Lower leg skin (tissue), 4 donors: ENCODE measurements at regions not wholly inside any gene's neighbourhood (a gene's known extent, or its start where the extent isn't known, plus 50 kb on each side); places are given as distances from the start of the nearest gene placed in this dataset.

Experiments used
- DNase-seq, 2 donors: peaks; one replicate each; pipeline ENCODE4 v3.0.0-alpha.2; 2019; ENCODE audit warnings: low spot score in 2 of 2
- H3K4me3 ChIP-seq: fragments of 200-600 bp; sonication (generic); 2 replicates; pipeline ENCODE4 v1.5.1; 2017; ENCODE audit warnings: mild to moderate bottlenecking, low read depth; ENCODE audit not compliant: poor library complexity, severe bottlenecking
- POLR2A ChIP-seq, 2 donors: fragments of 450-650 bp; IDR thresholded peaks; one replicate each; pipeline ENCODE4 v1.6.1; 2016 to 2017; ENCODE audit warnings: antibody characterized with exemption in 2 of 2, mild to moderate bottlenecking in 1 of 2, moderate library complexity in 1 of 2
- WGBS, 2 donors: methylation state at CpG; one replicate each; pipeline ENCODE4 v1.1.5; 2018; 5-methylcytosine and 5-hydroxymethylcytosine counted together
- intact Hi-C: fragments of 100-400 bp; cut with DNase I; formaldehyde crosslinking; loops from one replicate; pipeline ENCODE4 v1.15.0; 2023; ENCODE audit warnings: low total_unique reads
- TF ChIP-seq, protein P1 (sequence below), 3 donors: fragments of 450-650 bp; IDR thresholded peaks; one replicate each; pipeline ENCODE4 v1.5.1; 2016; ENCODE audit warnings: antibody characterized with exemption in 3 of 3, mild to moderate bottlenecking in 3 of 3, moderate library complexity in 2 of 3

DNA sequence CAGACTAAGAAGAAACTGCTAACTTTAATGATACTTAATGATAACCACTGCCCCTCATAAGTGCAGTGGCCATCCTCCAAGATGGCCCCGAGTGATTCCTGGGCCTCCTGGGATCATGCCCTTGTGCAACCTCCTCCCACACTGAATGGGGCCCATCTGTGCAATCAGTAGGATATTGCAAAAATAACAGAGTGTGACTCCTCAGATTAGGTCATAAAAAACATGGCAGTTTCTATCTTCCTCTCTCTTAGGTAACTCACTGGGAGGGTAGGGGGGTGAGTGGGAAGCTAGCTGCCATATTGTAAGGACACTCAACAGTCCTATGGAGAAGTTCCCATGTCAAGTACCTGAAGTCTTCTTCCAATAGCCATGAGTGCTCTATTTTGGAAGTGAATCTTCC, 173.0 kb downstream of the SHQ1 start:
- WGBS, 2 donors = 58 to 89% methylated on average over 1 of the region's 1 CpG
- no peak for DNase-seq
- intact Hi-C loops = no loop called here
- no peak overlapping the region for H3K4me3 ChIP-seq
- no peak for TF ChIP-seq POLR2A (IDR thresholded peaks at IDR 0.05)
- TF ChIP-seq, protein P1, sequence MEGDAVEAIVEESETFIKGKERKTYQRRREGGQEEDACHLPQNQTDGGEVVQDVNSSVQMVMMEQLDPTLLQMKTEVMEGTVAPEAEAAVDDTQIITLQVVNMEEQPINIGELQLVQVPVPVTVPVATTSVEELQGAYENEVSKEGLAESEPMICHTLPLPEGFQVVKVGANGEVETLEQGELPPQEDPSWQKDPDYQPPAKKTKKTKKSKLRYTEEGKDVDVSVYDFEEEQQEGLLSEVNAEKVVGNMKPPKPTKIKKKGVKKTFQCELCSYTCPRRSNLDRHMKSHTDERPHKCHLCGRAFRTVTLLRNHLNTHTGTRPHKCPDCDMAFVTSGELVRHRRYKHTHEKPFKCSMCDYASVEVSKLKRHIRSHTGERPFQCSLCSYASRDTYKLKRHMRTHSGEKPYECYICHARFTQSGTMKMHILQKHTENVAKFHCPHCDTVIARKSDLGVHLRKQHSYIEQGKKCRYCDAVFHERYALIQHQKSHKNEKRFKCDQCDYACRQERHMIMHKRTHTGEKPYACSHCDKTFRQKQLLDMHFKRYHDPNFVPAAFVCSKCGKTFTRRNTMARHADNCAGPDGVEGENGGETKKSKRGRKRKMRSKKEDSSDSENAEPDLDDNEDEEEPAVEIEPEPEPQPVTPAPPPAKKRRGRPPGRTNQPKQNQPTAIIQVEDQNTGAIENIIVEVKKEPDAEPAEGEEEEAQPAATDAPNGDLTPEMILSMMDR (IDR thresholded peaks at IDR 0.05) = no peak

- intact Hi-C loops = no loop called here
- DNase-seq = no peak
- H3K4me3 ChIP-seq = no peak overlapping the region
- WGBS, 2 donors = 88 to 90% methylated on average over 7 of the region's 7 CpGs
- TF ChIP-seq, protein P1 (IDR thresholded peaks at IDR 0.05) = no peak
- no peak for TF ChIP-seq POLR2A (IDR thresholded peaks at IDR 0.05)
Observed at GRCh38 chr3:72673011-72673771, 175.1 kb downstream of the SHQ1 start.

DNA sequence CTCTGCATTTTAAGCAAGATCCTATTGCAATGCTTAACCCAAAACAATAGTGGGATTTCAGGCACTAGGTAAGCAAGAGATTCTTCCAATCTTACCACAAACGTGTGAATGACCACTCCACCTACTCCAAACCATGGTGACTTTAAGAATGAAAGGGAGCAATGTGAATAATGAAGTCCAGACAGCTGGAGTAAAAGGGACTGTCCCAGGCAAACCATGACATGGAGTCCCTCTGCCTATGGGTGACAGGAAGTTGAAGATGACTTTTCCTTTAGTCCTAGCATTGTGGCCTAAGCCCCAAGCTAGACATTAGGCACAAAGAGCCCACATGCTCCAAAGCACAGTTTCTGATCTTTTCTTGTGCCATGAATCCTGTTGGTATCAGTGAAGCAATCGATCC, 179.0 kb downstream of the SHQ1 start:
- DNase-seq = no peak
- TF ChIP-seq, protein P1 (IDR thresholded peaks at IDR 0.05) = no peak
- TF ChIP-seq POLR2A (IDR thresholded peaks at IDR 0.05) = no peak
- H3K4me3 ChIP-seq = no peak overlapping the region
- intact Hi-C loops = no loop called here
- WGBS, 2 donors = 88 to 92% methylated on average over 2 of the region's 2 CpGs

DNA sequence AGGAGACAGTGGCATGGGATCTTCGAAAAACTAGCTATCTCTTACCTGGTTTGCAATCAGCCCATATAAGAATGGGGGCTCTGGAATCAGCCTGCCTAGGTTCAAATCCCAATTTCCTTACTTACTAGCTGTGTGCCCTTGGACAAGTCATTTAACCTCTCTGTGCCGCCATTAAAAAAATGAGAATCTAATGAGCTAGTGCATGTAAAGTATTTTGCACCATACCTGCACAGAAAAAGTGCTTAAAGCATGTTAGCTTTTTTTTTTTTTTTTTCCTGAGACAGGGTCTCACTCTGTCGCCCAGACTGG, 181.8 kb downstream of the SHQ1 start:
- no peak for TF ChIP-seq POLR2A (IDR thresholded peaks at IDR 0.05)
- TF ChIP-seq, protein P1 (IDR thresholded peaks at IDR 0.05) = no peak
- DNase-seq = no peak
- 80% methylated on average over 3 of the region's 3 CpGs for WGBS, 2 donors
- intact Hi-C loops = no loop called here
- H3K4me3 ChIP-seq = no peak overlapping the region

DNA sequence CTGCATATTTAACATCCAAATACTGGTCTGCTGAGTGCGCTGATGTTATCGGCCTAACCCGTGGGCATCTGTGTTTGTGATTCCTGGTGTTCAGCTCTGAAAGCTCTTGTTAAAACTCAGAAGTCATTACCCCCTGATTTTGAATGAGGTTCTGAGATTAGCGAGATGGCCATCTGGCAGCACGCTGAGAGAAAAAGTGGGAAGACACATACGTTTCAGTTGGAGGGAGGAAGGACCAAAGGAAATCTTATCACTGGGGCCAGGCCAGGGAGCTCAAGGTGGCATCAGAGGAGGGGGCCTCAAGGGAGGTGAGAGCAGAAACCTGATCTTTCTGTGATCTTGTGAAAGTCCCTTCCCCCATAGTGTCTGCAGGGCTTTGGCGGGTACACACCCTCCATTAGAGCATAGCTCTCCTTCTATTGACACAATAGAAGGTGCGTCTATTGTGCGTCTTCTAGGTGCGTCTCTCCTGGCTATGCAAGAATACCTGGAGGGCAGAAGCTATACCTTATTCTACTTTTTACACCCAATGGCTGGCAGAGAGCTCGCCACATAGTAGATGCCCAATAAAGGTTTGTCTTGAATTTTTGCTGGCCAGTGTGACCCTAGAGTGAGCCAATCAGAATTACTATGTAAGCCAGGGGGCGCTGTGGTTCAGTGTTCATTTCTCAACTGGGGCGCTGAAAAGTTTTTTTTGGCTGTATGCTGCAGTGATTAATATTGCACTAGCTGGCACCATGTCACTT, 182.4 kb downstream of the SHQ1 start:
- H3K4me3 ChIP-seq = no peak overlapping the region
- TF ChIP-seq POLR2A (IDR thresholded peaks at IDR 0.05) = no peak
- TF ChIP-seq, protein P1 (IDR thresholded peaks at IDR 0.05) = no peak
- 59 to 82% methylated on average over 13 of the region's 13 CpGs for WGBS, 2 donors
- no peak for DNase-seq
- intact Hi-C loops = no loop called here
